ENCODE measurements at regions not wholly inside any gene's neighbourhood (a gene's known extent, or its start where the extent isn't known, plus 50 kb on each side); places are given as distances from the start of the nearest gene placed in this dataset.

DNA sequence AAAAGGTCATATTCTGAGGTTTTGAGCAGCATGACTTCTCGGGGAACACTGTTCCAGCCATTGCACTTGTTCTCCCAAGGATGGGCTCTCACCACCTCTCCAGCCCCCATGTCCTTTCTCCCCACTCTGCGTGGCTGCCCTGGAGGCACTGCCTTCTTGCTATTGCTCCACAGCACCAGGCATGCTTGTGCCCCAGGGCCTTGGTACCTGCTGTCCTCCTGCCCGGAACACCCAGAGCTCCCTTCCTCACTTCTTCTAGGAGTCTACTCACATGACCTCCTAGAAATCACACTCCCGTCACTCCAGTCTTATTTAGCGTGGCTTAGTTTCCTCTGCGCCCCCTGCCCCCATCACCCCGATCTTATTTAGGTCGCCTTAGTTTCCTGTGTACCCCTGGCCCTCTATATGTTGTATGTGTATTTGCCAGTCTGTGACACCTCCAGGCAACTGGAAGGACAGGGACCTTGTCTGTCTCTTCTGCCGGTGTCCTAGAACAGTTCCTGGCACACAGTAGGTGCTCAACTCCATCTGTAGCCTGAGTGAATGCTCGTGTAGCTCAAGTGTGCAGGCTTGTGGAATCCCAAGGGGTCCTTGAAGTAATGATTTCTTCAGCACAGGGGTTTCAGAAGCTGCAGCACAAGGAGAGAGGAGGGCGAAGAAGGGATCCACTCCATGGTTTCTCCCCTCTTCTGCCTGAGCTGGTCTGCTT is 208.6 kb upstream of the CIBAR2 start:
- peaks cover under 1% of the 10 kb centered on the region for H4K20me1 ChIP-seq (ENCODE audit: control insufficient read depth, insufficient read depth, insufficient read length)
- H4K91ac ChIP-seq (ENCODE audit: insufficient read length, low read depth, low read length): no peak overlapping the region
- no peak for DNase-seq
- H3K4me2 ChIP-seq (ENCODE audit: insufficient read depth, insufficient read length, low read length): no peak overlapping the region
- H3K79me1 ChIP-seq (ENCODE audit: insufficient read depth, low read depth, low read length, poor library complexity, severe bottlenecking): no peaks in the 10 kb centered on the region
- no peak overlapping the region for H3K56ac ChIP-seq (ENCODE audit: insufficient read length, low read depth, low read length)
- no peak overlapping the region for H3K9ac ChIP-seq (ENCODE audit: extremely low read depth, insufficient read length, low read length)
- no peak overlapping the region for H4K8ac ChIP-seq (replicated peaks; ENCODE audit: insufficient read length, low read depth, low read length)
- Mint-ChIP-seq H3K4me3 (no peak overlapping the region), H3K4me1 (peaks cover 10 to 15% of the 10 kb centered on the region in 2 experiments), H3K27me3 (ENCODE audit: low read depth) (peaks cover 39% of the 10 kb centered on the region), H3K36me3 (ENCODE audit: insufficient read depth in 1 of 3, low read depth in 3 of 3) (peaks cover 0 to 2% (median 0%) of the 10 kb centered on the region in 3 experiments; a peak in 1 of 7 replicates), H3K9me3 (no peaks in the 10 kb centered on the region), H3K27ac (peak overlapping the region in 1 of 3 experiments; percentile 41; a peak in 1 of 7 replicates)
- H2AK5ac ChIP-seq (ENCODE audit: insufficient read length, low read length): no peak overlapping the region
- no peak overlapping the region for H4K5ac ChIP-seq (ENCODE audit: insufficient read length, low read depth, low read length)
- no peak overlapping the region for H3K23ac ChIP-seq (ENCODE audit: insufficient read length, low read depth, low read length)
- no peak overlapping the region; the same call in 1 of the 2 replicates for H3K14ac ChIP-seq (ENCODE audit: insufficient read depth, low read length)
- WGBS (ENCODE audit: extremely low coverage, insufficient read length, low lambda C conversion rate): no CpG with 5 or more reads among the region's 11 CpGs
- H2BK5ac ChIP-seq (ENCODE audit: insufficient read length, low read length): no peak overlapping the region
- H2BK120ac ChIP-seq (ENCODE audit: low read depth, low read length, poor library complexity, severe bottlenecking): no peak overlapping the region
- H3K23me2 ChIP-seq (ENCODE audit: insufficient read length, low read depth, low read length, poor library complexity, severe bottlenecking): no peaks in the 10 kb centered on the region
- no peaks in the 10 kb centered on the region for H3K27me3 ChIP-seq (ENCODE audit: insufficient read depth, low read length)
- TF ChIP-seq, protein P1, sequence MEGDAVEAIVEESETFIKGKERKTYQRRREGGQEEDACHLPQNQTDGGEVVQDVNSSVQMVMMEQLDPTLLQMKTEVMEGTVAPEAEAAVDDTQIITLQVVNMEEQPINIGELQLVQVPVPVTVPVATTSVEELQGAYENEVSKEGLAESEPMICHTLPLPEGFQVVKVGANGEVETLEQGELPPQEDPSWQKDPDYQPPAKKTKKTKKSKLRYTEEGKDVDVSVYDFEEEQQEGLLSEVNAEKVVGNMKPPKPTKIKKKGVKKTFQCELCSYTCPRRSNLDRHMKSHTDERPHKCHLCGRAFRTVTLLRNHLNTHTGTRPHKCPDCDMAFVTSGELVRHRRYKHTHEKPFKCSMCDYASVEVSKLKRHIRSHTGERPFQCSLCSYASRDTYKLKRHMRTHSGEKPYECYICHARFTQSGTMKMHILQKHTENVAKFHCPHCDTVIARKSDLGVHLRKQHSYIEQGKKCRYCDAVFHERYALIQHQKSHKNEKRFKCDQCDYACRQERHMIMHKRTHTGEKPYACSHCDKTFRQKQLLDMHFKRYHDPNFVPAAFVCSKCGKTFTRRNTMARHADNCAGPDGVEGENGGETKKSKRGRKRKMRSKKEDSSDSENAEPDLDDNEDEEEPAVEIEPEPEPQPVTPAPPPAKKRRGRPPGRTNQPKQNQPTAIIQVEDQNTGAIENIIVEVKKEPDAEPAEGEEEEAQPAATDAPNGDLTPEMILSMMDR (conservative IDR thresholded peaks at IDR 0.05): no peak
- H2BK12ac ChIP-seq (ENCODE audit: insufficient read length, low read depth, low read length): no peak overlapping the region
- H2BK15ac ChIP-seq (ENCODE audit: low read depth, low read length): no peak overlapping the region
- no peak overlapping the region for H2AFZ ChIP-seq (ENCODE audit: low read length)
- H3K79me2 ChIP-seq (ENCODE audit: insufficient read depth, low read length): no peaks in the 10 kb centered on the region
- no peak overlapping the region for H3K27ac ChIP-seq (ENCODE audit: insufficient read length, low read depth, low read length)
- no peak overlapping the region for H3K18ac ChIP-seq (ENCODE audit: insufficient read length, low read depth, low read length)
- no peaks in the 10 kb centered on the region for H3K9me3 ChIP-seq (ENCODE audit: control insufficient read depth, low read depth, low read length)
- H3T11ph ChIP-seq (ENCODE audit: low read length): no peak overlapping the region
- H3K4ac ChIP-seq (ENCODE audit: low read depth, low read length): no peak overlapping the region
- H2BK20ac ChIP-seq (ENCODE audit: low read depth, low read length, poor library complexity, severe bottlenecking): no peak overlapping the region
- H3K4me1 ChIP-seq (ENCODE audit: insufficient read depth, low read length): no peaks in the 10 kb centered on the region

Measured in H9 (cell line).